Uterus (tissue), 3 donors: ENCODE measurements at regions not wholly inside any gene's neighbourhood (a gene's known extent, or its start where the extent isn't known, plus 50 kb on each side); places are given as distances from the start of the nearest gene placed in this dataset.

Source experiments
- DNase-seq, 2 donors: peaks; one replicate each; pipeline ENCODE4 v3.0.0-alpha.2; 2019 to 2020
- H3K27ac ChIP-seq, 2 donors: fragments of 200-600 bp; sonication (generic); 1 replicate in 1 of 2; 2 replicates in 1 of 2; pipeline ENCODE4 v1.5.1; 2016 to 2018
- H3K27me3 ChIP-seq, 2 donors: fragments of 200-600 bp; sonication (generic); one replicate each; pipeline ENCODE4 v1.5.1; 2018 to 2019; ENCODE audit warnings: control low read depth in 1 of 2
- H3K36me3 ChIP-seq, 2 donors: fragments of 200-600 bp; sonication (generic); one replicate each; pipeline ENCODE4 v1.5.1; 2019; ENCODE audit warnings: control low read depth in 1 of 2
- H3K4me1 ChIP-seq, 2 donors: fragments of 200-600 bp; sonication (generic); one replicate each; pipeline ENCODE4 v1.5.1; 2018 to 2019; ENCODE audit warnings: control low read depth in 1 of 2
- H3K4me3 ChIP-seq, 2 donors: fragments of 200-600 bp; sonication (generic); 1 replicate in 1 of 2; 2 replicates in 1 of 2; pipeline ENCODE4 v1.5.1; 2018 to 2019; ENCODE audit warnings: mild to moderate bottlenecking in 1 of 2
- H3K9me3 ChIP-seq, 2 donors: fragments of 200-600 bp; sonication (generic); one replicate each; pipeline ENCODE4 v1.5.1; 2019; ENCODE audit warnings: control low read depth in 1 of 2
- POLR2A ChIP-seq, 2 donors: fragments of 450-650 bp; IDR thresholded peaks; one replicate each; pipeline ENCODE4 v1.6.1; 2016; ENCODE audit warnings: antibody characterized with exemption in 2 of 2, mild to moderate bottlenecking in 1 of 2, moderate library complexity in 1 of 2
- intact Hi-C: fragments of 100-400 bp; cut with DNase I; formaldehyde crosslinking; loops from one replicate; pipeline ENCODE4 v1.15.1; 2023; ENCODE audit warnings: low total_unique reads
- TF ChIP-seq, protein P1 (sequence below), 4 experiments: fragments of 200-600 bp in 2 of 4; fragments of 450-650 bp in 2 of 4; sonication (generic) in 2 of 4; IDR thresholded peaks; one replicate each; pipeline ENCODE4 v1.5.1; 2016 to 2019; ENCODE audit warnings: antibody characterized with exemption in 4 of 4, mild to moderate bottlenecking in 2 of 4, moderate library complexity in 1 of 4
- donor health status: DM: yes; HTN: yes; CAD: no.

DNA sequence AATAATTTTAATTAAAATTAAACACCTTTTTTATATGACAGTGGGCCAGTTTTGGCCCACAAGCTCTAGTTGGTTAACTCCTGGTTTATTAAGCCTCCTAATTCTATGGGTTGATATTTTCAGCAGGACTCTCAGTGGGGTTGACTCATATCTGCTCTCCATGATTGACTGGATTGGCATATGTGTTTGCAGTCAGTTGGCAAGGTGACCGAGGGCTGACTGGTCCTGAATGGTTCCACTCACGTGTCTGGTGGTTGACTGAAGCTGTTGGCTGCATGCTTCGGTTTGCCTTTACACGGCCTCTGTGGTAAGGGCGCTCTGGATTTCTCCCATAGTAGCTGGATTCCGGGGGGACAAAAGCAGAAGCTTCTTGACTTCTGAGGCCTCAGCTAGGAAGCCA lies 65.3 kb upstream of the ZNF280D start:
- intact Hi-C loops, result no loop called here
- DNase-seq, result no peak
- H3K4me1 ChIP-seq, result peaks cover 0 to 6% of the 10 kb centered on the region in 2 donors
- H3K27ac ChIP-seq, result no peak overlapping the region
- H3K9me3 ChIP-seq, result no peaks in the 10 kb centered on the region
- no peak for TF ChIP-seq POLR2A (IDR thresholded peaks at IDR 0.05)
- TF ChIP-seq, protein P1, sequence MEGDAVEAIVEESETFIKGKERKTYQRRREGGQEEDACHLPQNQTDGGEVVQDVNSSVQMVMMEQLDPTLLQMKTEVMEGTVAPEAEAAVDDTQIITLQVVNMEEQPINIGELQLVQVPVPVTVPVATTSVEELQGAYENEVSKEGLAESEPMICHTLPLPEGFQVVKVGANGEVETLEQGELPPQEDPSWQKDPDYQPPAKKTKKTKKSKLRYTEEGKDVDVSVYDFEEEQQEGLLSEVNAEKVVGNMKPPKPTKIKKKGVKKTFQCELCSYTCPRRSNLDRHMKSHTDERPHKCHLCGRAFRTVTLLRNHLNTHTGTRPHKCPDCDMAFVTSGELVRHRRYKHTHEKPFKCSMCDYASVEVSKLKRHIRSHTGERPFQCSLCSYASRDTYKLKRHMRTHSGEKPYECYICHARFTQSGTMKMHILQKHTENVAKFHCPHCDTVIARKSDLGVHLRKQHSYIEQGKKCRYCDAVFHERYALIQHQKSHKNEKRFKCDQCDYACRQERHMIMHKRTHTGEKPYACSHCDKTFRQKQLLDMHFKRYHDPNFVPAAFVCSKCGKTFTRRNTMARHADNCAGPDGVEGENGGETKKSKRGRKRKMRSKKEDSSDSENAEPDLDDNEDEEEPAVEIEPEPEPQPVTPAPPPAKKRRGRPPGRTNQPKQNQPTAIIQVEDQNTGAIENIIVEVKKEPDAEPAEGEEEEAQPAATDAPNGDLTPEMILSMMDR (IDR thresholded peaks at IDR 0.05), result no peak
- H3K4me3 ChIP-seq, result no peak overlapping the region
- no peaks in the 10 kb centered on the region for H3K36me3 ChIP-seq
- H3K27me3 ChIP-seq, result no peaks in the 10 kb centered on the region

DNA sequence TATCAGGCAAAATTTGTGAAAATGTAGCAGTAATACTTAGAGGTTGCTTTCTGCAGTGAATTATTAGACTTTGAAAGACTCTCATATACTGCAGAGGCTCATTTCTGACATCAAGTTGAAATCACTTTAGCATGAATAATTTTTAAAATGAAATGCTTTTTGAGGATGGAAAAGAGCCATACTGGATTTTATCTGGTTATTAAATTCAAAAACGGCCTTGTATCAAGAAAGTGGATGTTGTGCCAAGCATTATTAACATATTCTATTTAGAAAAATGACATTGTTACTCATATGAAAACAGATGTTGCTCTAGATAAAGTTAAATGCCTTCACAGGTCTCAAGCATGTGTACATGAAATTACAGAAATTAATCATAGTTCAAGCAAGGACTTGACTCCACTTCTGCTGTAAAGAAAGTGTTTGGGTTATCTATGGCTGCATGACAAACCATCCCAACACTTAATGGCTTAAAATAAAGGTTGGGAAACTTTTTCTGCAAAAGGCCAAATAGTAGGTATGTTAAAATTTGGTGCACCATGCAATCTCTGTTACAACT lies 64.5 kb upstream of the ZNF280D start:
- intact Hi-C loops, result no loop called here

DNA sequence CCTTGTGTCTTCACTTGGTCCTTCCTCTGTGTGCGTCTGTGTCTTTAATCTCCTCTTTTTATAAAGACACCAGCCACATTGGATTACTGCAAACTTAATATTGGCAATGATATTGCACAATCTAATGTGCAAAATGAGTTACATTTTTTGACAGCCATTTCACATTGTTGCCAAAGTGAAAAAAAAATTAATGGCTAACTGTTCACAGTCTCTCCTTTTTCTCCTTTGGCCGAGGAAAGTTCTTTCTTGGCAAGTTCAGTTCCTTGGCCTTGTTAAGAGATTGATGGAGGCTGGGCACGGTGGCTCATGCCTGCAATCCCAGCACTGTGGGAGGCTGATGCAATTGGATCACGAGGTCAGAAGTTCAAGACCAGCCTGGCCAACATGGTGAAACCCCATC lies 62.2 kb upstream of the ZNF280D start:
- Histone ChIP-seq H3K27me3 (no peaks in the 10 kb centered on the region), H3K27ac (peak overlapping the region; percentile 17 to 54), H3K4me3 (no peak overlapping the region), H3K36me3 (no peaks in the 10 kb centered on the region), H3K4me1 (peaks cover 0 to 6% of the 10 kb centered on the region in 2 donors), H3K9me3 (peaks cover 0 to 9% of the 10 kb centered on the region in 2 donors)
- TF ChIP-seq, protein P1 (IDR thresholded peaks at IDR 0.05), result no peak
- TF ChIP-seq POLR2A (IDR thresholded peaks at IDR 0.05), result no peak
- peak in 1 of 2 donors; percentile 48 for DNase-seq
- intact Hi-C loops, result no loop called here

More for the DNA sequence above, 64.5 kb upstream of the ZNF280D start:
- DNase-seq, result no peak
- Histone ChIP-seq H3K27me3 (no peaks in the 10 kb centered on the region), H3K9me3 (peaks cover 0 to 5% of the 10 kb centered on the region in 2 donors), H3K4me1 (peaks cover 0 to 6% of the 10 kb centered on the region in 2 donors), H3K4me3 (no peak overlapping the region), H3K27ac (no peak overlapping the region), H3K36me3 (no peaks in the 10 kb centered on the region)
- TF ChIP-seq POLR2A (IDR thresholded peaks at IDR 0.05), result no peak
- TF ChIP-seq, protein P1 (IDR thresholded peaks at IDR 0.05), result no peak

DNA sequence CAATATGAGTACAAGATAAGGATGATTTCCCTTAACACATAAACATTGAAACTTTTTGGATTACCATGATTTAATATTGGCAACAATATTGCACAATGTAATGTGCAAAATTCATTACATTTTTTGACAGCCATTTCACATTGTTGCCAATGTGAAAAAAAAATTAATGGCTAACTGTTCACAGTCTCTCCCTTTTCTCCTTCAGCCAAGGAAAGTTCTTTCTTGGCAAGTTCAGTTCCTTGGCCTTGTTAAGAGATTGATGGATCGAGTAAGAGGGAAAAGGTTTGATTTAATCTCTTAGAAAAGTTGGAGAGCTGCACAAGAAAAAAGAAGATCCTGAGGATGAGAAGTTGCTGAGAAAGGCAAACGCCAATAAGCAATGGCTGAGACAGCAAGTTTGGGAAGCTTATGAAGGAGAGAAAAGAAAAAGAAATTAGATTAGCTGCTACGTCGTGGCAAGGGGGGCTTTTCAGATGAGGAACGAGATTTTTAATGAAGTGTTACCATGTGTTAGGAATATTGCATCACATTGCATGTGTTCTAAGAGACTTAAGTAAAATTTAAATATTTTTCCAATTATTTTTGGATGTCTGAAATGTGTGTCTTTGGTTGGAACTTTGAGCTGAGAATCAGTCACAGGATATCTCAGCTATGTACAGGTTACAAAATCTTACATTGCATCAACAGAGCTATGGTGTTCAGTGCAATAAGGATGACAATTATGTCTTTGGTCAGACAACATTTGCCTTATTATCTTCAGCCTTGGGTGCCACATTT lies 61.4 kb upstream of the ZNF280D start:
- peak overlapping the region; percentile 50 to 54 for H3K27ac ChIP-seq
- H3K4me1 ChIP-seq, result peaks cover 0 to 6% of the 10 kb centered on the region in 2 donors
- intact Hi-C loops, result no loop called here
- DNase-seq, result peak in 1 of 2 donors; percentile 34
- TF ChIP-seq, protein P1 (IDR thresholded peaks at IDR 0.05), result no peak
- TF ChIP-seq POLR2A (IDR thresholded peaks at IDR 0.05), result no peak
- no peaks in the 10 kb centered on the region for H3K27me3 ChIP-seq
- H3K9me3 ChIP-seq, result peaks cover 0 to 9% of the 10 kb centered on the region in 2 donors
- no peak overlapping the region for H3K4me3 ChIP-seq
- H3K36me3 ChIP-seq, result no peaks in the 10 kb centered on the region

DNA sequence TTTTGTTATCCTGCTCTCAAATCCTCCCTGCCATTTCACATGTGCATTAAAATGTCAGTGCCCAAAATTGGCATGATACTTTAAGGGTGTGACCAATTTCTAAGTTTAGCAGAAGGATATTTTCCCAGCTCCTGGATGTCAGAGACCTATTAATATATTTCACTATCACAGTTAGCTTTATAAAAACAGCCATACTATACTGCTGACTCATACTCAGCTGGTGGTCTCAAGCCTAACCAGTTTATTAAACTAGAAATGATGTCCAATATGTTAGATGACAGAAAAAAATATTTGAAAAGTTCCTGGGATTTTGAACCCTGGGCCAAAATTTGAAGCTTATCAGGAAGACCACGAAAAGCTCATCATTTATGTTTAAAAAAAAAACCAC lies 60.9 kb upstream of the ZNF280D start:
- Histone ChIP-seq H3K4me1 (peaks cover 0 to 6% of the 10 kb centered on the region in 2 donors), H3K36me3 (no peaks in the 10 kb centered on the region), H3K9me3 (peaks cover 0 to 9% of the 10 kb centered on the region in 2 donors), H3K27ac (peak overlapping the region; percentile 50 to 54), H3K27me3 (no peaks in the 10 kb centered on the region), H3K4me3 (no peak overlapping the region)
- TF ChIP-seq POLR2A (IDR thresholded peaks at IDR 0.05), result no peak
- TF ChIP-seq, protein P1 (IDR thresholded peaks at IDR 0.05), result no peak
- intact Hi-C loops, result no loop called here
- no peak for DNase-seq
